ENCODE measurements at regions not wholly inside any gene's neighbourhood (a gene's known extent, or its start where the extent isn't known, plus 50 kb on each side); places are given as distances from the start of the nearest gene placed in this dataset.

- H3K9me3 Mint-ChIP-seq (ENCODE audit: insufficient read depth): peaks cover 8% of the 10 kb centered on the region
- no peaks in the 10 kb centered on the region for H3K27me3 Mint-ChIP-seq
- no peaks in the 10 kb centered on the region for H3K4me1 Mint-ChIP-seq
- no peak for ATAC-seq (ENCODE audit: low read depth)
- CTCF ChIA-PET: no interaction called here
- H3K4me3 Mint-ChIP-seq: no peak overlapping the region
- 92% methylated on average over 2 of the region's 2 CpGs for WGBS (ENCODE audit: insufficient coverage)
- H3K4me2 ChIP-seq (replicated peaks; ENCODE audit: low read depth, low read length, poor library complexity, severe bottlenecking): no peak overlapping the region
- H3K27me3 ChIP-seq (replicated peaks in 1 of 4; ENCODE audit: control extremely low read depth in 1 of 4, control insufficient read depth in 3 of 4, insufficient read depth in 4 of 4, low read length in 3 of 4): no peaks in the 10 kb centered on the region
- TF ChIP-seq CTCF (IDR thresholded peaks at IDR 0.05): no peak
- TF ChIP-seq EZH2 (IDR thresholded peaks at IDR 0.05; ENCODE audit: borderline replicate concordance, insufficient read depth, low read depth, low read length, poor library complexity, severe bottlenecking): no peak
- no peaks in the 10 kb centered on the region for H4K20me1 ChIP-seq (ENCODE audit: control insufficient read depth, insufficient read depth, low read length, poor library complexity, severe bottlenecking)
- no peak overlapping the region for H3K9ac ChIP-seq (ENCODE audit: low read length)
- no peaks in the 10 kb centered on the region for H3K9me3 ChIP-seq (ENCODE audit: control extremely low read depth in 1 of 3, control insufficient read depth in 2 of 3, insufficient read depth in 1 of 3, low read length in 2 of 3)
- no peaks in the 10 kb centered on the region for H3K79me2 ChIP-seq (ENCODE audit: control insufficient read depth, insufficient read depth, low read length)
- no peak for DNase-seq
- no peaks in the 10 kb centered on the region for H3K4me1 ChIP-seq (ENCODE audit: control insufficient read depth in 2 of 2, insufficient read depth in 2 of 2, low read length in 2 of 2)
- POLR2A ChIA-PET: no interaction called here
- no peak overlapping the region for H3K27ac ChIP-seq (ENCODE audit: low read length in 2 of 2)
- intact Hi-C loops (cut with micrococcal nuclease): no loop called here
- H2AFZ ChIP-seq (ENCODE audit: insufficient read depth, low read depth, low read length, poor library complexity, severe bottlenecking): no peak overlapping the region
- H3K4me3 ChIP-seq (ENCODE audit: control extremely low read depth in 1 of 5, extremely low read depth in 1 of 5, insufficient read depth in 1 of 5, low read depth in 2 of 5, low read length in 4 of 5): no peak overlapping the region
- H3K27ac Mint-ChIP-seq: no peak overlapping the region
- H3K36me3 ChIP-seq (replicated peaks in 1 of 2; ENCODE audit: control extremely low read depth in 1 of 2, control insufficient read depth in 1 of 2, extremely low read depth in 1 of 2, insufficient read depth in 2 of 2, low read length in 1 of 2): no peaks in the 10 kb centered on the region
Measured at GRCh38 chr13:21782736-21783135, 111.9 kb downstream of the FGF9 start.

GRCh38 chr13:21785990-21786389 lies 115.1 kb downstream of the FGF9 start:
- H3K27ac ChIP-seq (ENCODE audit: low read length in 2 of 2): no peak overlapping the region
- CTCF ChIA-PET: no interaction called here
- no CpG with 5 or more reads among the region's 2 CpGs for WGBS (ENCODE audit: insufficient coverage)

More at GRCh38 chr13:21785990-21786389, 115.1 kb downstream of the FGF9 start:
- Mint-ChIP-seq H3K4me1 (no peaks in the 10 kb centered on the region), H3K27me3 (peaks cover 4% of the 10 kb centered on the region), H3K4me3 (no peak overlapping the region), H3K27ac (no peak overlapping the region), H3K9me3 (ENCODE audit: insufficient read depth) (no peaks in the 10 kb centered on the region)
- H2AFZ ChIP-seq (ENCODE audit: insufficient read depth, low read depth, low read length, poor library complexity, severe bottlenecking): no peak overlapping the region
- intact Hi-C loops (cut with micrococcal nuclease): no loop called here
- H4K20me1 ChIP-seq (ENCODE audit: control insufficient read depth, insufficient read depth, low read length, poor library complexity, severe bottlenecking): no peaks in the 10 kb centered on the region
- no peak overlapping the region for H3K4me3 ChIP-seq (ENCODE audit: control extremely low read depth in 1 of 5, extremely low read depth in 1 of 5, insufficient read depth in 1 of 5, low read depth in 2 of 5, low read length in 4 of 5)
- no peak overlapping the region for H3K9ac ChIP-seq (ENCODE audit: low read length)
- POLR2A ChIA-PET: no interaction called here
- TF ChIP-seq CTCF (IDR thresholded peaks at IDR 0.05) (no peak), EZH2 (IDR thresholded peaks at IDR 0.05; ENCODE audit: borderline replicate concordance, insufficient read depth, low read depth, low read length, poor library complexity, severe bottlenecking) (no peak)
- H3K79me2 ChIP-seq (ENCODE audit: control insufficient read depth, insufficient read depth, low read length): no peaks in the 10 kb centered on the region
- no peaks in the 10 kb centered on the region for H3K9me3 ChIP-seq (ENCODE audit: control extremely low read depth in 1 of 3, control insufficient read depth in 2 of 3, insufficient read depth in 1 of 3, low read length in 2 of 3)
- DNase-seq (no peak), ATAC-seq (ENCODE audit: low read depth) (no peak)
- no peak overlapping the region for H3K4me2 ChIP-seq (replicated peaks; ENCODE audit: low read depth, low read length, poor library complexity, severe bottlenecking)
- H3K36me3 ChIP-seq (replicated peaks in 1 of 2; ENCODE audit: control extremely low read depth in 1 of 2, control insufficient read depth in 1 of 2, extremely low read depth in 1 of 2, insufficient read depth in 2 of 2, low read length in 1 of 2): no peaks in the 10 kb centered on the region
- no peaks in the 10 kb centered on the region for H3K4me1 ChIP-seq (ENCODE audit: control insufficient read depth in 2 of 2, insufficient read depth in 2 of 2, low read length in 2 of 2)
- no peaks in the 10 kb centered on the region for H3K27me3 ChIP-seq (replicated peaks in 1 of 4; ENCODE audit: control extremely low read depth in 1 of 4, control insufficient read depth in 3 of 4, insufficient read depth in 4 of 4, low read length in 3 of 4)

Data from B cell (primary cell).